GM21576 (cell line): ENCODE measurements at regions not wholly inside any gene's neighbourhood (a gene's known extent, or its start where the extent isn't known, plus 50 kb on each side); places are given as distances from the start of the nearest gene placed in this dataset.
"Not testable (repeated sequence)": the region's sequence is repeated elsewhere in the genome, so short reads cannot be mapped to it uniquely, and the experiment has no call there.

Experiments used
- ATAC-seq: cut with Tn5 transposase; IDR thresholded peaks from one replicate; pipeline ENCODE4 v1.9.1; 2021; ENCODE audit warnings: mild to moderate bottlenecking, moderate library complexity; ENCODE audit not compliant: unreplicated experiment

GRCh38 chr5:57917004-57917403, 434.4 kb upstream of the ACTBL2 start:
- no peak for ATAC-seq

GRCh38 chr5:57915536-57915935, 432.9 kb upstream of the ACTBL2 start:
- ATAC-seq, result no peak

- no peak for ATAC-seq
Measured at GRCh38 chr5:57911438-57911837, 428.8 kb upstream of the ACTBL2 start.

GRCh38 chr5:57906671-57907070, 424.1 kb upstream of the ACTBL2 start:
- ATAC-seq, result no peak

- no peak for ATAC-seq
Measured at GRCh38 chr5:57903458-57903857, 420.8 kb upstream of the ACTBL2 start.

GRCh38 chr5:57902095-57902494, 419.5 kb upstream of the ACTBL2 start:
- no peak for ATAC-seq

GRCh38 chr5:57900381-57900944, 417.9 kb upstream of the ACTBL2 start:
- ATAC-seq, result no peak

- ATAC-seq, result no peak
Measured at GRCh38 chr5:57896576-57896975, 414.0 kb upstream of the ACTBL2 start.

GRCh38 chr5:57895766-57896165, 413.2 kb upstream of the ACTBL2 start:
- no peak for ATAC-seq

GRCh38 chr5:57893926-57894325, 411.3 kb upstream of the ACTBL2 start:
- ATAC-seq, result no peak

- ATAC-seq, result no peak
Measured at GRCh38 chr5:57891443-57891842, 408.8 kb upstream of the ACTBL2 start.

GRCh38 chr5:57889558-57889957, 406.9 kb upstream of the ACTBL2 start:
- no peak for ATAC-seq

GRCh38 chr5:57887851-57888621, 405.4 kb upstream of the ACTBL2 start:
- no peak for ATAC-seq

- ATAC-seq, result no peak
Measured at GRCh38 chr5:57884346-57885102, 401.9 kb upstream of the ACTBL2 start.

GRCh38 chr5:57880216-57880615, 397.6 kb upstream of the ACTBL2 start:
- no peak for ATAC-seq

GRCh38 chr5:57878301-57878722, 395.7 kb upstream of the ACTBL2 start:
- no peak for ATAC-seq

- no peak for ATAC-seq
Measured at GRCh38 chr5:57871496-57871895, 388.9 kb upstream of the ACTBL2 start.

GRCh38 chr5:57870267-57870666, 387.7 kb upstream of the ACTBL2 start:
- ATAC-seq, result not testable (repeated sequence)

GRCh38 chr5:57863661-57864060, 381.1 kb upstream of the ACTBL2 start:
- no peak for ATAC-seq

- ATAC-seq, result no peak
Measured at GRCh38 chr5:57862942-57863341, 380.3 kb upstream of the ACTBL2 start.

- ATAC-seq, result no peak
Measured at GRCh38 chr5:57862471-57862911, 379.9 kb upstream of the ACTBL2 start.

- ATAC-seq, result no peak
Measured at GRCh38 chr5:57859626-57860025, 377.0 kb upstream of the ACTBL2 start.
